ENCODE measurements at regions not wholly inside any gene's neighbourhood (a gene's known extent, or its start where the extent isn't known, plus 50 kb on each side); places are given as distances from the start of the nearest gene placed in this dataset.
"Not testable (repeated sequence)": the region's sequence is repeated elsewhere in the genome, so short reads cannot be mapped to it uniquely, and the experiment has no call there.

DNA sequence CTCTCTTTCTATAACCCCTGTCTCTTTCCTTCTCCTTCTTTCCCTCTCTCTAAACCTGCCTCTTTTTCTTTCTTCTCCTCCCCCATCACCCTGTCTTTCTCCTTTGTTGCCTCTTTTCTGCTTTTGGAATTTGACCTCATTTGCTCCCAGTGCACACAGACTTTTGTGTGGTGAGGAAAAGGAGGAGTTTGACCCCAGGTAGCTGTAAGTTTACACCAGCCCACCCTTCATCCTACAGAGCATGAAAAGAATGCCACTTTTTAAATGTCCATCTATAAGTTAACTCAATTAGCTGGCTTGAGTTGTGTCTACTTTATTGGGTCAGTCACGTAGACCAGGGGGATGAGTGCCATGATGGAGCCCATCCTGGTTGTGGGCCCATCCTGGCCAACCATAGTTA is 146.8 kb upstream of the SLC38A2 start:
- no peak for DNase-seq (ENCODE audit: low read depth, low spot score)

DNA sequence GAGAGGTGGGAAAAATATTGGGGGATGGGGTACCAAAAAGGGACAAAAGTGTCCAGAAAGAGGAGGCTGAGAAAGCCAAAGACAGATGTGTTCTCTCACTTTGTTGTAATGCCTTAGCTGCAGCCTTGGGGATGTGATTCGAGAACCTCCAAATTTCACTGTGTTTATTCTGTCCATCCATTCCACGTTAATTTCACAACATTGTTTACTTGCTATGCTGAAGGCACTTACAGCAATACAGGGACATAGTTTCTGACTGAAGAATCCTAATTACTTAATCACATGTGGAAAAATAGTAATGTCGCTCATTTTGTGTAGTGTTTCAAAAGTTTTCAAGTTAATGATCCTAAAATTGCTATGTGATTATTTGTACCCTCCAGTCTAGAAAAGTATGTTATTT is 146.2 kb upstream of the SLC38A2 start:
- DNase-seq (ENCODE audit: low read depth, low spot score) = no peak

DNA sequence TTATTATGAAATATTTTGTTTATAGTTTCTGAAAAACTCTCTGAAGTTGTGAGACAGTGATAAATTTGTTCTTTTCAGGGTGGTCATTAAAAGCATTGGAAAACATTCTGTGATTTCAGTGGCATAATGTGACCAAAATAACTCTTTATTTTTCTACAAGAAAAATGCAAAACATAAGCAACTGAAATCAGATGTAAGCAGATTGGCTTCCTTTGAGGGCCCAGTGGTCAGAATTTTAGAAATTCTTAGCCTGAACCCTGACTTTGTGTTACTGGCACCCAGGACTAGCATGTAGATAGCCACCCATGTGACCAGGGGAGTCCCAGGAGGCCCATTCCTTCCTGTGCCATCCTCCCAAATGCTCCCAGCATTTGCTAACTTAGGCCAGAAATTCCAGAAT is 145.6 kb upstream of the SLC38A2 start:
- no peak for DNase-seq (ENCODE audit: low read depth, low spot score)

DNA sequence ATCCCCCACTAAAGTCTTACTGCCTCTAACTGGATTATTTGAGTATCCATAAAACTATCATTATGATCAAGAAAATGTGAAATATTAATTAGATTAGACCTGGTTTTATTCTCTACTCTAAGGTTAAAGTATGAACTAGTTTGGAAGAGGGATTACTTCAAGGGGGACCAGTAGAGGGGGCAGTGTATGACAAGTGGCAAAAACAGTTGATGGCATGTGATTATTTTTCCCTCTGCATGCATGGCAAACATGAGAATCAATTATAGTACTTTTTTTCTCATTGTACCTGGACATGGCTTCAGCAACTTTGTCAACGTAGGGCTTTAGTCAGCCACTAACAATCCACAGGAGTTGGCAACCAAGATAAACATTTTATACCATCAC is 145.0 kb upstream of the SLC38A2 start:
- DNase-seq (ENCODE audit: low read depth, low spot score) = no peak

DNA sequence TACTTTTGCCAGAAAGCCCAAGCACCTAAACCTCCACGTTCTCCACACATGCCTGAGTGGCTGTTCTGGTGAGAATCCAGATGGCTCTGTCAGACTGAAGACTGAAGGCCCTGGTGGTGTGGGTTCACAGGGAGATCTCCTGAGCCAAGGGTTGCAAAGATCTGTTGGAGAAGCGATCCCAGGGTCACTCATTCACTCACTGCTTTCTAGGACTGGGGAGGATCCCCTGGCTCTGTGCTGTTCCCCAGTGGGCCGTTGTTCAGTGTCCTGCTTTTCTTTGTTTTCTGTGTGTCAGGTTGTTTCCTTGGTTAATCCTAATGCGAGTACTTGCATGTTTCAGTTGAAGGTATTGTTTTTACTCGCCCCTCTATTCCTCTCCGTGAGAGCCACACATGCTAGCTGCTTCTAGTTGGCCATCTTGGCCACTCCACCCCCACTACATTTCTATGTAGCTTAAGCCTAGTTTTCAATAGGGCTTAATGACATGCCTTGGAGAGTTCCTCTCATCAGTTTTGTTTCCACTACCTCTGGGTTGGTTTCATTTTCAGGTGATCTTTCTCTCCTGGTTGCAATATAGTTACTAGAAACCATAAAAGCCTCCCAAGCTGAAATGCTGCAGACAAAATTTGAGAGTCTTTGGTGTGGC is 144.5 kb upstream of the SLC38A2 start:
- DNase-seq (ENCODE audit: low read depth, low spot score) = no peak

DNA sequence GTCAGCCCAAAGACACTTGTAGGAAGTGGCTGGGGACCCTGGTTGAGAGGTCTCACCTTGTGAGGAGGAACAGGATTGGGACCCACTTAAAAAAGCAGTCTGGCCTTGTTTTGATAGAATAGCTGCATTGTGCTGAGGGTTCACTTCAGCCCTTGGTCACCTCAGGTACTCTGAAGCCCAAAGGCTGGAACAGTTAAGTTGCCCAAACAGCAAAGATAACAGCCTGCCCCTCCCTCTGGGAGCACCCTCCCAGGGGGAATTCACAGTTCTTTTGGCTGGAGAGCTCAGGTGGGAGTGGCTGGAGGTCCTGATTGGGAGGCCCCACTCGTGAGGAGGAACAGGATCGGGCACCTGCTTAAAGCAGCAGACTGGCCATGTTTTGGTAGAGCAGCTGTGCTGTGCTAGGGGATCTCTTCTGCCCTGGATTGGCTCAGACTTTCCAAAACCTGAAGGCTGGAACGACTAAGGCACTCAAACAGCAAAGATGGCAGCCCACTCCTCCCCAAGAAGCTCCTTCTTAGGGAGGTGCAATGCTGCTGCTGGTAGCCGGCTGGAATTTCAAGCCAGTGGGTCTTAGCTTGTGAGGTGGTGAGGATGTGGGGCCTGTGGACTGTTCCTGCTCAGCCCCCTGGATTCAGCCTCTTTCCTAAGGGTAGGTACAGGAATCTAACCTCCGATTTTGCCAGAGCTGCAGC is 143.8 kb upstream of the SLC38A2 start:
- no peak for DNase-seq (ENCODE audit: low read depth, low spot score)

DNA sequence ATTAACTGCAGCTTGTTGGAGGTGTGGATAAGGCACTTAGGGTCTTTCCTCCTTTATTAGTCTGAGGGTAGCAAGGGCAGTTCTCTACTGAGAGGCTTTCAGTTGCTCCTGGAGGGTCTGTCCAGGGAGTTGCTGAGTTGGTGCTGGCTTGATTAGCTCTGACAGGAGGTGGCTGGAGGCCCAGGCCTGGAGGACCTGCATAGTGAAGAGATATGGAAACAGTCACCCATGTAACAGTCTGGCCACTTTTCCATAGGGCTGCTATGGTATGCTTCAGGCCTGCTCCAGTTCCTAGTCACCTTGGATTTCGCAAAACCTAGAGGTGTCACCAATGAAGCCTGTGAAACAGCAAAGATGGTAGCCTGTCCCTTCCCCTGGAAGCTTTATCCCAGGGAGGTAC is 143.3 kb upstream of the SLC38A2 start:
- no peak for DNase-seq (ENCODE audit: low read depth, low spot score)

DNA sequence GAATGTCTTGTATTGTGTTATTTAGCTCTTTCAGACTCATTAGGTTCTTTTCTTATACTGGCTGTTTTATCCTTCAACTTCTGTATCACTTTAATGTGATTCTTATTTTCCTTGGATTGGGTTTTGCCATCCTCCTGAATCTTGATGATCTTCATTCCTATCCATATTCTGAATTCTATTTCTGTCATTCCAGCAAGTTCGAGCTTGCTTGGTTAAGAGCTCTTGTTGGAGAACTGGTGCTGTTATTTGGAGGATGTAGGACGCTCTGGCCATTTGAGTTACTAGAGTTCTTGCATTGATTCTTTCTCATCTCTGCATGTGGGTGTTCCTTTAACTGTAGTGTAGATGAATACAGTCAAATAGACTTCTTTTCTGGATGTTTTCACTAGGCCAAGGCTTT is 142.3 kb upstream of the SLC38A2 start:
- no peak for DNase-seq (ENCODE audit: low read depth, low spot score)

DNA sequence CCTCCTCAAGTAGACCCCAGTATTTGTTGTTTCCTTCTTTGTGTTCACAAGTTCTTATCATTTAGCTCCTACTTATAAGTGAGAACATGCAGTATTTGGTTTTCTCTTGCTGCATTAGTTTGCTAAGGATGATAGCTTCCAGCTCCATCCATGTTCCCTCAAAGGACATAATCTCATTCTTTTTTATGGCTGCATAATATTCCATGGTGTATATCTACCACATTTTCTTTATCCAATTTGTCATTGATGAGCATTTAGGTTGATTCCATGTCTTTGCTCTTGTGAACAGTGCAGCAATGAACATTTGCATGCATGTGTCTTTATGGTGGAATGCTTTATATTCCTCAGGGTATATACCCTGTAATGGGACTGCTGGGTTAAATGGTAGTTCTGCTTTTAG is 137.7 kb upstream of the SLC38A2 start:
- not testable (repeated sequence) for DNase-seq (ENCODE audit: low read depth, low spot score)

DNA sequence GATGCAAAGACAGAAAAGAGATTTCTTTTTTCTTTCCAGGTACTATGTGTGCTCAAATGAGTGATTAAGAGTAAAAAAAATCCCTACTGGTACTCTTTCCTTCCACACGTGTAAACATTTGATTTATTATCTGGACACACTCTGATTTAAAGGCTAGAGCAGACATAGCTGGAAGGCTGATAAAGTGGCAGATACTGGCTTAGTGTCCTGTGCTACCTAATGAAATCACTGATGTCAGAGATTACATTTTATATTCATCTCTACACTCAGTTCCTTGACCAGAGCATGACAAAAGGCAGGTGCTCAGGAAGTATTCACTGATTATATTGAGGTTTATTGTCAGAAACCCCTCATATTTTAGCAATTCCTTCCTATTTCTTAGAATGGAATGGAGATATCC is 136.6 kb upstream of the SLC38A2 start:
- DNase-seq (ENCODE audit: low read depth, low spot score) = no peak

DNA sequence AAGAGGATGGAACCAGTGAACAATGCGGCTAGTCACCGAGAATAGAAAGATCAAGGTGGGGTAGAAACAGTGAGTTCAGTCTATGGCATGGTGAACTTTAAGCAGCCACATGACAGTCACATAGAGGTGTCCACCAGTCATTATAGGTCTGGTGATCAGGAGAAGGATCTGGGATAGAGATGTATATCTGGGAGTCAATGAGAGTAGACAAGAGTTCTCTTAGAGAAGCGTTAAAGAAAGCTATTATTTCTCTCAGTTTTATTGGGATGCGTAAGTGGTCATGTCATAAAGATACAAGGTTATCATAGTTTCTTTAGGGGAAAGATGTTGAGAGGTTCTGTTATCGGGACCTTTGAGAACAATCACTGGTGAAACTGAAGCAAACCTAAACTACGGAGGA is 136.1 kb upstream of the SLC38A2 start:
- DNase-seq (ENCODE audit: low read depth, low spot score) = no peak

DNA sequence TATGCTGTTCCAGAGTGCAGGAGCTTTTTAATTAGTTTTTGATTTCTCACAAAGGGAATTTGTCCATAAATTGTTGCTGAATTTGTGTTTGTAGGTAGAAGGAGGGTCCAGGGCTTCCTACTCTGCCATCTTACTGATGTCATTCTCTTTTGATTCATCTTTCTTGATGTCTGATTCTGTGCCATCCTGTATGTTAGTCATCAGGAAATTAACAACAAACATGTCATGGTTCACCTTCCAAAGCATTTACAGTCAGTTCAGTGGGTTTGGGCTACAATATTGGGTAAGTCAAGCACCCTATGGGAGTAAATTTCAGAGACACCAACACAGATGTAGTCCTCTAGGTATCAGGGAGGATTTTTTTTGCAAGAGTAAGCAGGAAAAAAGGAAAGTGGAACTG is 135.2 kb upstream of the SLC38A2 start:
- no peak for DNase-seq (ENCODE audit: low read depth, low spot score)

DNA sequence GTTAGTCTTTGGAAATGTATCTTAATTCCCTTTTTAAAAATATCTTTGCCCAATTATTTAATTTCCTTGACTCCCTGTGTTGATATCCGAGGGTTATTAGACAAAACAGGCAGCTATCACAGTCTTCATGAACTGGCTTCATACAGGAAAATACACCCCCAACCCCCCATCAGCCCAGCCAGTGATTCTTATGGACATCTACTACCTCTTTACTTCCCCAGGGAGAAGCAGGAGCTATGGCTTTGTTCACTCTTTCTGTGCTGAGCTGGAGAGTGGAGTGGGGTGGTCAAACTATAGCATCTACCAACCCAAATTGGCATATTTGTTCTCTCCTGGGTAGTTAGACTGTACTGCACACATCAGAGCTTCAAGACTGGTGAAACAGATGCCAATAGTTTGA is 134.4 kb upstream of the SLC38A2 start:
- no peak for DNase-seq (ENCODE audit: low read depth, low spot score)

DNA sequence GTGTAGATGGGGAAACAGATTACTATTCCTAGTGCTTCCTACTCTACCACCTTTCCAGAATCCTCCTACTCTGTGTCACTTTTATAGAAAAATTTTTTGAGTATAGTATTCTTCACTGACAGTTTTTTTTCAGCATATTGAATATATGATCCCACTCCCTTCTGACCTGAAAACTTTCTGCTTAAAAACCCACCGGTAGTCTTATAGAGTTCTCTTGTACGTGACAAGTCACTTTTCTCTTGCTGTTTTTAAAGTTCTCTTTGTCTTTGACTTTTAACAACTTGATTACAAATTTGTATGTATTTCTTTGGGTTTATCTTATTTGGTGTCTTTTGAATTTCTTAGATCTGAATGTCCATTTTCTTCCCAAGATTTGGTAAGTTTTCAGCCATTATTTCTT is 133.6 kb upstream of the SLC38A2 start:
- no peak for DNase-seq (ENCODE audit: low read depth, low spot score)

DNA sequence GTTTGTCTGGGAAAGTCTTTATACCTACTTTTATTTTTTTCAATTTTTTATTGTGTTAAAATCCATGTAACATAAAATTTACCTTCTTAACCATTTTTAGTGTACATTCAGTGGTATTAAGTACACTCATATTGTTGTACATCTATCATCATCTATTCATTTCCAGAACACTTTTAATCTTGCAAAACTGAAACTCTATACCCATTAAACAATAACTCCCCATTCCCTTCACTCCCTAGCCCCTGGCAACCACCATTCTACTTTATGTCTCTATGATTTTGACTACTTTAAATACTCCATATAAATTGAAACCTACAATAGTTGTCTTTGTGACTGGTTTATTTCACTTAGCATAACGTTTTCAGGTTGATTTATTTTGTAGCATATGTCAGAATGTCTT is 131.9 kb upstream of the SLC38A2 start:
- DNase-seq (ENCODE audit: low read depth, low spot score) = no peak

DNA sequence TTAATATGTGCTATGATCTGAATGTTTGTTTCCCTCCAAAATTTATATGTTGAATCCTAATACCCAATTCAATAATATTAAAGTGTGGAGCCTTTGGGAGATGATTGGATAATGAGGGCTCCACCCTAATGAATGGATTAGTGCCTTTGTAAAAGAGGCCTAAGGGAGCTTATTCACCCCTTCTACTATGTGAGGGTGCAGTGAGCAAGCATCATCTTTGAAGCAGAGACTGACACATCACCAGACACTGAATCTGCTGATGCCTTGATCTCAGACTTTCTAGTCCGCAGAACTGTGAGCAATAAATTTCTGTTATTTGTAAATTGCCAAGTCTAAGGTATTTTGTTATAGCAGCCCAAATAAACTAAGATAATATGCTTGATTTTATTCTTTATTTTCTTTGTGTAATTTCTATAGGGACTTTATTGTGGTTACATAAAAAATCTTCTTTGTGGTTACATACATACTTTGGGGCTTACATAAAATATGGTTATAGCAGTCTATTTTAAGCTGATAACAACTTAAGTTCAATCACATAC is 131.1 kb upstream of the SLC38A2 start:
- no peak for DNase-seq (ENCODE audit: low read depth, low spot score)

DNA sequence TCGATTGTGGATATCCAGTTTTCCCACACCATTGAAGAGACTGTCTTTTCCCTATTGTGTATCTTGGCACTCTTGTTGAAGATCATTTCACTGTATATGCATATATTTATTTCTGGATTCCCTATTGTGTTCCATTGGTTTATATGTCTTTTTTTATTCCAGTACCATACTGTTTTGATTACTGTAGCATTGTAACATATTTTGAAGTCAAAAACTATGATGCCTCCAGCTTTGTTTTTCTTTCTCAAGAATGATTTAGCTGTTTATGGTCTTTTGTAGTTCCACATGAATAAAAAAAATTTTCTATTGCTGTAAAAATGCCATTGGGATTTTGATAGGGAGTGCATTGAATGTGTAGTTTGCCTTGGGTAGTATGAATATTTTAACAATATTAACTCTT is 128.1 kb upstream of the SLC38A2 start:
- DNase-seq (ENCODE audit: low read depth, low spot score) = no peak

DNA sequence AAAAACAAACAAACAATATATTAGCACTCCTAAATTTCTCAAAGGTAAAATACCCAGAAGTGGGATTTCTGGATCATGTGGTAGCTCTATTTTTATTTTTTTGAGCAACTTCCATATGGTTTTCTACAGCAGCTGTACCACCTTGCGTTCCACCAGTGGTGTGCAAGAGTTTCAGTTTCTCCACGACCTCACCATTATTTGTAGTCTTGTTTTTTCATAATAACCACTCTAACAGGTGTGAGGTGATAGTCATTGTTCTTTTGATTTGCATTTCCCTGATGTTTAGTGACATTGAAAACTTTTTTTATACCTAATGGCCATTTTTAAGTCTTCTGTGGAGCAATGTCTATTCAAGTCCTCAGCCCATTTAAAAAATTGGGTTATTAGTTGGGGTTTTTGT is 127.3 kb upstream of the SLC38A2 start:
- DNase-seq (ENCODE audit: low read depth, low spot score) = no peak

DNA sequence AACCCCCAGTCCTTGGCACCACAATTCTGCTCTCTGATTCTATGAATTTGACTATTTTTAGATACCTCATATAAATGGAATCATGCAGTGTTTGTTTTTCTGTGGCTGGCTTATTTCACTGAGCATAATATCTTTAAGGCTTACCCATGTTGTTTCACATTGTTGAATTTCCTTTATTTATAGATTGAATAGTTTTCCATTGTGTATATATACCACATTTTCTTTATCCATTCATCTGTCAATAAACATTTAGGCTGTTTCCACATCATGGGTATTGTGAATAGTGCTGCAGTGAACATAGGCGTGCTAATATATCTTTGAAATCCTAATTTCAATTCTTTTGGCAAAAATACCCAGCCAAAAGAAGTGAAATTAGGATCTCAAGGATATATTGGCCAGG is 126.7 kb upstream of the SLC38A2 start:
- no peak for DNase-seq (ENCODE audit: low read depth, low spot score)

DNA sequence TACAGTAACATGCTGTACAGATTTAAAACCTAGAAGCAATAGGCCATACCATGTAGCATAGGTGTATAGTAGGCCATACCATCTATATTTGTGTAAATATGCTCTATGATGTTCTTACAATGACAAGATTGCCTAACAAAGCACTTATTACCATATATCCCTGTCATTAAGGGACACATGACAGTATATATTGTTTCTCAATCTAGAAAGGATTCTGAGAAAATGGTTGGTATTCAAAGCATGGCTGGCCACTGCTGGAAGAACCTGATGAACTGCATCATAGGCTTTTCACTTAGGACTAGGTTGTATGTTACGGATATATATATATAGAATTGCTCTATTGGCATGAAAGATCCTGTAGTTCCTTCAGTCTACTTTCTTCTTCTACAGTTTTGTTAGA is 125.2 kb upstream of the SLC38A2 start:
- DNase-seq (ENCODE audit: low read depth, low spot score) = no peak

DNA sequence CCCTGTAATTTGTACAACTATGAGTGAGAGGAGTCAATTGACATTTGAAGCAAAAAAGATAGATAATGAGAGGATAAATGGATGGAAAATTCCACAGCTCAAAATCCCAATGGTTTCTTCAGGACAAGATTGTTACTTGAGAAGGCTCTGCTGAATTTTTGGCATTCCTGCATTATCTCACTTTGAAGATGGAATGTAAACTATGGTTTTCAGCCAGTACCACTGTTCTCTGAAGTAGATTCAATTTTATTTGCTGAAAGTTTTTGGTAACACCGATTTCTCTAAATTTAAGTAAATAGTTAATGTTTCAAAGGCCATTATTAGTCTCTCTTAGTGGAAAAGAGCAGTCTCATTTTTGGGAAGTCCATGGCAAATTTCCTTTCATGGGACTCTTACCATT is 121.9 kb upstream of the SLC38A2 start:
- no peak for DNase-seq (ENCODE audit: low read depth, low spot score)

DNA sequence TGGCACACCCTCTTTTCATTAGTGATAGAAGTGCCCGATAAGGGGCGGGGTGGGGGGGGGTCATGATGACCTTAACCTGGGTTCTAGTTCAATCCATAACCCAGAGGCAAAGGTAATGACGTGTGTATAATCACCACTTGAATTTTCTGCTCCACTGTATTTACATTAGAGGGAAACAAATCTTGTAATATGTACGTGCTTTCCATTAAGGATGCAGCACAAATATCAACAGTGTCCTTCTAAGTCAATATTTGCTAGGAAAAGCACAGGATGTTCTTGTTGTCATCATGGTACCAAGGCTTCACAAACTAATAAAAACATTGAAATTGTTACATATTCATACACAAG is 121.2 kb upstream of the SLC38A2 start:
- no peak for DNase-seq (ENCODE audit: low read depth, low spot score)

DNA sequence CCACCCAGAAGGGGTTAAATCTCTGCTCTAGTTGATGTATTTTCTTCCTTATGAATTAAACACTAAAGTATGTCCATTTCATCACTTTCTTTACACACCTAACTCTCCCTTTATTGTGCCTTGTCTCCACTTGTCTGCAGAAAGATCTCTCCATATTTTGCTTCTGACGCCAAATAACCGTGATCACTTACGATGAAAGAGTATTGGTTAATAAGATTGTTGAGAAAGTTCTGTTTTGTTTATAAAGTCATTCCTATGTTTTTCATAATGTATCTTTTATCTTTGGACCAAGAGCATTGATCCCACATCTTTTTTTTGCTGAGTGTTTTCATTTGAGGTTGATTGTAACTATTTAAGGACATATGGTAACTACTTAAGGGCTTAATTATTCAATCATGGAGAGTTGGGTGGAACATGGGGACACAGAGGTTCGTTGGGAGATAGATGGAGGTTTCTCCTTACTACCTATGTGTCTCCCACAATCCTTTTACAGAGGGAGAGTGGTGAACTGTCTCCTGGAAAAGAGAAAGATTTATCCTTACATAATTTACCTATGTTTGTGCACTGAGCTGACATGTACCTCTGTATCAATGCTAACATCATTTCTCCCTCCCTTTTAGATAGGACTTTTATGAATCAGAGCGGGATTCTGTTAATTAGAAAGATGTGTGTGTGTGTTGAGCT is 120.7 kb upstream of the SLC38A2 start:
- no peak for DNase-seq (ENCODE audit: low read depth, low spot score)

Measured in smooth muscle cell of the brain vasculature (primary cell).